COR-L47 (cell line): ENCODE measurements at regions not wholly inside any gene's neighbourhood (a gene's known extent, or its start where the extent isn't known, plus 50 kb on each side); places are given as distances from the start of the nearest gene placed in this dataset.
"Not testable (repeated sequence)": the region's sequence is repeated elsewhere in the genome, so short reads cannot be mapped to it uniquely, and the experiment has no call there.

Experiments used
- DNase-seq: peaks from one replicate; lab custom pipeline; 2025; lab: John Stamatoyannopoulos, UW

GRCh38 chr2:83386549-83386948, 1072.5 kb downstream of the SUCLG1 start:
- DNase-seq: no peak

GRCh38 chr2:83378921-83379320, 1080.2 kb downstream of the SUCLG1 start:
- DNase-seq: no peak

- DNase-seq: no peak
These were observed 1082.3 kb downstream of the SUCLG1 start for GRCh38 chr2:83376731-83377130.

- no peak for DNase-seq
These were observed 1088.7 kb downstream of the SUCLG1 start for GRCh38 chr2:83370419-83370762.

GRCh38 chr2:83369601-83370418, 1089.3 kb downstream of the SUCLG1 start:
- no peak for DNase-seq

- no peak for DNase-seq
These were observed 1090.2 kb downstream of the SUCLG1 start for GRCh38 chr2:83368916-83369315.

- no peak for DNase-seq
These were observed 1090.6 kb downstream of the SUCLG1 start for GRCh38 chr2:83368461-83368860.

- no peak for DNase-seq
These were observed 1093.6 kb downstream of the SUCLG1 start for GRCh38 chr2:83365476-83365875.

- DNase-seq: no peak
These were observed 1094.8 kb downstream of the SUCLG1 start for GRCh38 chr2:83364264-83364663.

GRCh38 chr2:83363138-83363537, 1095.9 kb downstream of the SUCLG1 start:
- not testable (repeated sequence) for DNase-seq

GRCh38 chr2:83359336-83359735, 1099.7 kb downstream of the SUCLG1 start:
- DNase-seq: no peak

GRCh38 chr2:83342860-83343329, 1116.2 kb downstream of the SUCLG1 start:
- no peak for DNase-seq

GRCh38 chr2:83340424-83340823, 1118.7 kb downstream of the SUCLG1 start:
- DNase-seq: no peak

- not testable (repeated sequence) for DNase-seq
These were observed 1119.1 kb downstream of the SUCLG1 start for GRCh38 chr2:83339942-83340341.

- DNase-seq: no peak
These were observed 1127.3 kb downstream of the SUCLG1 start for GRCh38 chr2:83331810-83332209.

GRCh38 chr2:83323038-83323437, 1136.0 kb downstream of the SUCLG1 start:
- no peak for DNase-seq

GRCh38 chr2:83320053-83320452, 1139.0 kb downstream of the SUCLG1 start:
- no peak for DNase-seq

- DNase-seq: no peak
These were observed 1153.2 kb downstream of the SUCLG1 start for GRCh38 chr2:83305758-83306378.

- DNase-seq: no peak
These were observed 1168.0 kb downstream of the SUCLG1 start for GRCh38 chr2:83291083-83291482.

GRCh38 chr2:83282841-83283240, 1176.2 kb downstream of the SUCLG1 start:
- no peak for DNase-seq

GRCh38 chr2:83282043-83282795, 1176.9 kb downstream of the SUCLG1 start:
- DNase-seq: no peak

- DNase-seq: no peak
These were observed 1178.7 kb downstream of the SUCLG1 start for GRCh38 chr2:83280391-83280790.

GRCh38 chr2:83273322-83273721, 1185.8 kb downstream of the SUCLG1 start:
- DNase-seq: no peak
